Retinal pigment epithelial cell (primary cell): ENCODE measurements at regions not wholly inside any gene's neighbourhood (a gene's known extent, or its start where the extent isn't known, plus 50 kb on each side); places are given as distances from the start of the nearest gene placed in this dataset.
"Not testable (repeated sequence)": the region's sequence is repeated elsewhere in the genome, so short reads cannot be mapped to it uniquely, and the experiment has no call there.

Experiments used
- DNase-seq: peaks from one replicate; pipeline ENCODE4 v3.0.0-alpha.2; 2010; ENCODE audit warnings: low read depth
- H3K4me3 ChIP-seq: 2 replicates; pipeline ENCODE4 v1.5.1; 2011; ENCODE audit warnings: mild to moderate bottlenecking, low read length, control low read depth, moderate library complexity
- TF ChIP-seq, protein P1 (sequence below): conservative IDR thresholded peaks from 2 replicates; pipeline ENCODE4 v1.5.1; 2011; ENCODE audit warnings: low read depth, low read length, control low read depth, inconsistent platforms

DNA sequence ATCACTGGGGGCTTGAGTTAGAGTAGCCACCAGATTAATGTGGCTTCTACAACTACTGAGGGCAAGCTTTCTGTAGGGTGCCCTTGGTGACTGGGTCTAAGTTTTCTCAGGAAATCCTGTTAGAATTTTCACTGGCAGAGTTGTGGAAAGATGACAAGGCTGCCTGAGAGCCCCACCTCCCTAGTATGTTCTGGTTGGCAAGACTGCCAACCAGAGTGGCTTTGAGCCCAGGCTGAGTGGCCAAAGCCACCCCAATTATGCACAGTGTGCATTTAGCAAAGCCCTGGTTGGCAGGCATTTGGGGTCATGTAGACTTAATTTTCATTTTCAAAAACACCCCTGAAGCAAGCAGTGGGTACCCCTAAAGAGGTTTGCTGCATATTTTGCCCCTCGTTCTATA is 136.7 kb upstream of the HAPLN1 start:
- no peak for DNase-seq
- no peak overlapping the region for H3K4me3 ChIP-seq
- TF ChIP-seq, protein P1, sequence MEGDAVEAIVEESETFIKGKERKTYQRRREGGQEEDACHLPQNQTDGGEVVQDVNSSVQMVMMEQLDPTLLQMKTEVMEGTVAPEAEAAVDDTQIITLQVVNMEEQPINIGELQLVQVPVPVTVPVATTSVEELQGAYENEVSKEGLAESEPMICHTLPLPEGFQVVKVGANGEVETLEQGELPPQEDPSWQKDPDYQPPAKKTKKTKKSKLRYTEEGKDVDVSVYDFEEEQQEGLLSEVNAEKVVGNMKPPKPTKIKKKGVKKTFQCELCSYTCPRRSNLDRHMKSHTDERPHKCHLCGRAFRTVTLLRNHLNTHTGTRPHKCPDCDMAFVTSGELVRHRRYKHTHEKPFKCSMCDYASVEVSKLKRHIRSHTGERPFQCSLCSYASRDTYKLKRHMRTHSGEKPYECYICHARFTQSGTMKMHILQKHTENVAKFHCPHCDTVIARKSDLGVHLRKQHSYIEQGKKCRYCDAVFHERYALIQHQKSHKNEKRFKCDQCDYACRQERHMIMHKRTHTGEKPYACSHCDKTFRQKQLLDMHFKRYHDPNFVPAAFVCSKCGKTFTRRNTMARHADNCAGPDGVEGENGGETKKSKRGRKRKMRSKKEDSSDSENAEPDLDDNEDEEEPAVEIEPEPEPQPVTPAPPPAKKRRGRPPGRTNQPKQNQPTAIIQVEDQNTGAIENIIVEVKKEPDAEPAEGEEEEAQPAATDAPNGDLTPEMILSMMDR = no peak

DNA sequence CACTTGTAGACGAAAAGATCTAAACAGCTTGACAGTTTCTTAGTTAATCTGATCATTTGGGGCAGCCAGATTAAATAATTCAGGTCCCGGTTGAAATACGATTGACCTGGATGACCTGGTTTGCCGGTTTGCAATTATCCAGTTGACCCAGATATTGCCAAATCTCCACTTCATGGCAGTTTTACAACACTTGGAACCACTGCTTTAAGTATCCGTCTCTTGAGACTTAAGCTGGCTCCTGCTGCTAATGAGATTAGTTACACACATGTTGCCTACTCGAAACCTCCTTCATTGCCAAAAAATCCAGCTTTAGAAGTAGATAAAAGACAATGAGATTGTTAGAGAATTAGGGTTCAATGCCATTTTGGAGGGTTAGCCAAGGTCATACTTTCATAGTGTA is 136.2 kb upstream of the HAPLN1 start:
- peak; percentile 65 for DNase-seq
- no peak overlapping the region for H3K4me3 ChIP-seq
- TF ChIP-seq, protein P1 = no peak

DNA sequence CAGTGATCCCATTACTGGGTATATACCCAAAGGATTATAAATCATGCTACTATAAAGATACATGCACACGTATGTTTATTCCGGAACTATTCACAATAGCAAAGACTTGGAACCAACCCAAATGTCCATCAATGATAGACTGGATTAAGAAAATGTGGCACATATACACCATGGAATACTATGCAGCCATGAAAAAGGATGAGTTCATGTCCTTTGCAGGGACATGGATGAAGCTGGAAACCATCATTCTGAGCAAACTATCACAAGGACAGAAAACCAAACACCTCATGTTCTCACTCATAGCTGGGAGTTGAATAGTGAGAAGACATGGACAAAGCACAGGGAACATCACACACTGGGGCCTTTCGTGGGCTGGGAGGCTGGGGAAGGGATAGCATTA is 129.8 kb upstream of the HAPLN1 start:
- not testable (repeated sequence) for H3K4me3 ChIP-seq, DNase-seq

DNA sequence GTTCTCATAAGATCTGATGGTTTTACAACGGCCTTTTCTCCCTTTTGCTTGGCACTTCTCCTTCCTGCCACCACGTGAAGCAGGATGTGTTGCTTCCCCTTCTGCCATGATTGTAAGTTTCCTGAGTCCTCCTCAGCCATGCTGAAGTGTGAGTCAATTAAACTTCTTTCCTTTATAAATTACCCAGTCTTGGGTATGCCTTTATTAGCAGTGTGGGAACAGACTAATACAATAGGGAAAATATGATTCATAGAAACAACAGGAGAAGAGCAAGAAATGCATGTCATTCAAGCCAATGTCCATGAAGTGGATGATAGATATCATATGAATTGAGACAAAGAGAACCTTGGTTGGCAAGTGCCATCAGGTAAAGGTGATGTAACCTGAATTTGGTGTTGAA is 128.3 kb upstream of the HAPLN1 start:
- no peak for DNase-seq
- H3K4me3 ChIP-seq = no peak overlapping the region
- TF ChIP-seq, protein P1 = no peak

DNA sequence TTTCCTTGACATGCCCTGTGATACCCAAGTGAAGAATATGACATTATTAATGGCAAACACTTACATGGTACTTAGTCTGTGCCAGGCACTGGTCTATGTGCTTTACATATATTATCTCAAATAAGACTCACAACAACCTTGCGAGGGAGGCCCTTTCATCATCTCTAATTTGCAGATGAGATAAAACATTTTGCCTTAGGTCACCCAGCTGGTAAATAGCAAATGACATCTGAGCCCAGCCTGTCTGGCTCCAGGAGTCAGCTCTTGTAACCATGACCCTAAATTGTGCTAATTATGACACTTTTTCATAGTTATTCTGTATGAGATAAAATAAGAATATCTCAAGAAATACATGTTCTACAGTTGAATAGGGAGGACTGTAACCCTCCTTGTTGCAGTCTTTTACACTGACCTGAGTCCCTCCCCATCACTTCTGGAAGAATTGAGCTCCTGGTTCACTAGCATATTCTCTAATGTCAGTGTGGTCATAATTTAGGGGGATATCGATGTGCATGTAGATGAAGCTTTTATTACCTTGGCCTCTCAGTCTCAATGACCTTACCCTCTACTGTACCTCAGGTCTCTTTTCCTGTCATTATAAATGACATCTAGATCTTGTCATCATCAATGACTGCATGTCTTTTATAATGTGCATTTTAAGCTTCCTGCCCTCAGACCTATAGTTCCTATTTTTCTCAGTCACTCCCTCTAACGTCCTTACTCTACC is 126.1 kb upstream of the HAPLN1 start:
- H3K4me3 ChIP-seq = no peak overlapping the region
- DNase-seq = no peak
- TF ChIP-seq, protein P1 = no peak

DNA sequence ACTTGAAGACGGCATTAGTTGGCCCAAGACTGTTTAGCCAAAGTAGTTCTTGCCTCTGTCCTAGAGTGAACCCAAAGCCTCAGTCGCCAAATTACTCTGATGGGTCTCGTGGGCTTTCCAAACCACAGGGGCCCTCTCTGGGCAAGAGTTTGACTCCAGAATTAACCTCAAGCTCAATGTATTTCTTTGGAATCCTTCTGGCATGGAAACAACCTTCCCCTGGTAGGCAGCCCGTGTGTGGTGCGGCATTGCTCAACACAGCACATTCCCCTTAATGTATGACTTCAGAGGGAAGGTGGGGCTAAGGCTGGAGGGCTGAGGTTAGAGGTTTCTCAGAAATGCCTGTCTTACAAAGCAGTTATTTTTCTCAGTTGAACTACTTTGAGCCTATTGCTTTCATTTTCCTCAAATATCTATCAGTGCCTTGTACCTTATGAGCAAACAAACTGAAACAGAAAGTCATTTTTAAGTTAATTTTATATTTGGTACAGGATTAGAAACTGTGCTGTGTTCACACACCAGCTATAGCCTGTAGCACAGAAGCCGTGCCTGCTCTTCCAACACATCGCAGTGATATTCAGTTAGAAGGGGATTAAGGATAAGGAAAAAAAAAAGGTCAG is 123.9 kb upstream of the HAPLN1 start:
- peak; percentile 56 for DNase-seq
- H3K4me3 ChIP-seq = no peak overlapping the region
- TF ChIP-seq, protein P1 = no peak

DNA sequence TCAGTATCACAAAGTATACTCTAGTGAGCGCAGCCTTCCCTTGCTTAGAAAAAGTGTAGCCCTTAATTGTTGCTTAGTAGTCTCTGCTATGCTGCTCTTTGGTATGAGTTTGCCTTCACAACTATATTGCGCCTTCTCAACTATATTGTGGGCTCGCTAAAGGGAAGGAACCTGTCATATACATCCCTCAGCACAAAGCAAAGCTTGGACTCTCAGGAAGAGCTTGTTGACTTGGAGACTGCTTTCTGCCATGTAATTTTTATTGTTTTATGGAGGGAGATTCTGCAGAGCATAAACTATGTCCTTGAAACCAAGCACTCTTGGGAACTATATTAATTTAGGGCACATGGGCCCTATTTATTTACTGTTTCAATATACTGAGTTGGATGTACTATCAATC is 119.1 kb upstream of the HAPLN1 start:
- TF ChIP-seq, protein P1 = no peak
- DNase-seq = no peak
- no peak overlapping the region for H3K4me3 ChIP-seq
